NCI-H345 treated with DMSO at 0.1 percent for 48 hours (cell line): ENCODE measurements at regions not wholly inside any gene's neighbourhood (a gene's known extent, or its start where the extent isn't known, plus 50 kb on each side); places are given as distances from the start of the nearest gene placed in this dataset.

Source experiments
- DNase-seq: peaks from one replicate; lab custom pipeline; 2025; ENCODE audit not compliant: unreplicated experiment; lab: John Stamatoyannopoulos, UW

DNA sequence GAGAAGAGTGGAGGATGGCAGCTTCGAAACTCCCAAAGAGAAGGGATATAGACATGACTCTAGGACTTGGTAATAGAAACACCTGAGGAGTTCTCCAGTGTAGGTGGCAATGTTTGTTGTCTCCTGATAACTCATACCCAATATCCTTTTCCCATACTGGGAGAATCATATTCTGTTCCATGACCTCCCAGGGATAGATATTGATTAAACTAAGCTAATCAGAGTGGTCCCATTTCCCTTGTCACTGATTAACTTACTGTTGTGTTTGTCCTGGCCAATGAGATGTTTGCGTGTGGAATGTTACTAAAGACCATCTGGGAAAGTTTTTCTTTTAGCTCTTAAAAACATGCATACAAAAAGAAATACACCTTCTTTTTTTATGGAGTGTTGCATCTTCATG lies 85.6 kb downstream of the RPL22L1 start:
- DNase-seq: no peak

DNA sequence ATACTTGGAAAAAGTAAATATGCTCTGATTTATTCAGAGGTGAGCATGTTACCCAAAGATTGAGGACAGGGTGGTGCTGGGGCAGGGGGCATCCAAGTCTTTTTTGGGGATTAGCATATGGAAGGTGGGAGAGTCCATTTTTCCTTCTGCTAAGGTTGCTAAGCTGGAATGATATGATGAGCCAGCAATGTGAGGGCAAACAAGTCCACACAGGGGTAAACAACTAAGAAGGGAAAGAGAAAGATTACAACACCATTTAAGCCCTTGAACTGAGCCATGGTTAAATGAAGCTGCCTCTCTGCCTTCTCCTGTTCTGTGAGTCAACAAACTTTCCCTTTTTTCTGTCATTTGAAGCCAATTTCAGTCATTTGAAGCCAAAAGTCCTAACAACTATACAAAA lies 89.0 kb downstream of the RPL22L1 start:
- DNase-seq: no peak

DNA sequence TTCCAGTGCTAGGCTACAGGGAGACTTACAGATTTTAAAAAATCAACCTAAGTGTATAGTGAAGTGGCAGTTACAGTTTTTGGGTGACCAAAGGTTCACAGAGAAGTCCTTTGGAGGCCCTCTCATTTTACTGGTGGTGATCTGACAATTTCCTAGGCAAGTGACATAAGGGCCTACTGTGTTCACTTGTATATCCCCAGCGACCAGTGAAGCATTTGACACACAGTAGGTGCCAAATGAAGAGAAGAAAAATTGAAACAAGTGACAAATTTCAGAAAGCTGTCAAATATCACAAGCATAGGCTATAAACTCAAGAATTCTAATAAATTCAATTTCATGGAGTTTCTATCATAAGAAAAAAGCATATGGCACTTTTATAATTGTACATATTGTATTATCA lies 89.5 kb downstream of the RPL22L1 start:
- DNase-seq: no peak

DNA sequence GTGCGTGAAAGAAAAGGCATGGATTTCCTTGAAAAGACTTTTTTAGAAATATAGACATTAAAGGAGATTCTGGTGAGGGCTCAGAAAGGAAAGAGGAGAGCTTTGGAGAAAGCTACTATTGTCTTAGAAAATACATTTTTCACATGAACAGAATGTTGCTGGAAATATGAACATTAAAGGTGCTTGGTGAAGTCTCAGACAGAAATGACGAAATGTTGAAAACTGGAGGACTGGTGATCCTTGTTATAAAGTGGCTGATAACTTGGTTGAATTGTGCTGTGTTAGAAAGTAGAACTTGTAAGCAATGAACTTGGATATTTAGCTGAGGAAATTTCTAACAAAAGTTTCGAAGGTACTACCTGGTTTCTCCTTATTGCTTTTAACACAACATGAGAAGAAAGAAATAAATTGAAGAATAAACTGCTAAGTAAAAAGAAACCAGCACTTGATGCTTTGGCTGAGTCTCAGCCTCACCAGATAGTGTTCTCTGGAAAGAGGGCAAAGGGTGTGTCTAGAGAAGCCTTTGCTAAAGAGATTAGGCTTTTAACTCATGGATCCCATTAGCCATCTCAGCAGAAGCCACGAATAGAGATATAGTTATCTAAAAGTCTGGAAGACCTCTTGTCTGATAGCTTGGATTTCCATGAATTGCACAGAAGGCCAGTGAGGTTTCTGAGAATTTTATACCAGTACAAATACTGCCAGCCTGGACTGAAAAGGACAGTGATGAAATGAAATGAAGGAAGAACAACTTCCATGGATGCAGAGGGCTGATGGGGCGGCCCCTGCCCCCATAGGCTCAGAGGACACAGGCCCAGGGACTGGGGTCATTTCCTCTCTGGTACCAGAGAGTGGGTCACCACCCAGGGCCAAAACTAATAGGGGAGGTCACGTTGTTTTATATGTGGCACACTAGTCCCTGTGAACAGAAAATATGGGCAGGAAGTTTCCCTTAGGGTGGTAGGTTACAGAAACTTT lies 91.5 kb downstream of the RPL22L1 start:
- DNase-seq: no peak

DNA sequence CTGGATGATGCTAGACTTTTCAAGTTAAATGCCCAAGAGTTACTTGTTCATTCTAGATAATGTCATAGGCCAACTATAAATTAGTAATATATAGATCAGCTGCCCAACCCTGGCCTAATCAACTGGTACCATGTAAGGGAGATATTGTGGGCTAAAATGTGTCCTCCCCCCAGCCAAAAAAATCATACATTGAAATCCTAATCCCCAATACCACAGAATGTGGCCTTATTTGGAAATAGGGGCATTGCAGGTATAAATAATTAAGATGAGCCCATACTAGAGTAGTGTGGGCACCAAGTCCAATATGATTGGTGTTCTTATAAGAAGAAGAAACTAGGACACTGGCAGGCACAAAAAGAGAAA lies 92.5 kb downstream of the RPL22L1 start:
- no peak for DNase-seq

DNA sequence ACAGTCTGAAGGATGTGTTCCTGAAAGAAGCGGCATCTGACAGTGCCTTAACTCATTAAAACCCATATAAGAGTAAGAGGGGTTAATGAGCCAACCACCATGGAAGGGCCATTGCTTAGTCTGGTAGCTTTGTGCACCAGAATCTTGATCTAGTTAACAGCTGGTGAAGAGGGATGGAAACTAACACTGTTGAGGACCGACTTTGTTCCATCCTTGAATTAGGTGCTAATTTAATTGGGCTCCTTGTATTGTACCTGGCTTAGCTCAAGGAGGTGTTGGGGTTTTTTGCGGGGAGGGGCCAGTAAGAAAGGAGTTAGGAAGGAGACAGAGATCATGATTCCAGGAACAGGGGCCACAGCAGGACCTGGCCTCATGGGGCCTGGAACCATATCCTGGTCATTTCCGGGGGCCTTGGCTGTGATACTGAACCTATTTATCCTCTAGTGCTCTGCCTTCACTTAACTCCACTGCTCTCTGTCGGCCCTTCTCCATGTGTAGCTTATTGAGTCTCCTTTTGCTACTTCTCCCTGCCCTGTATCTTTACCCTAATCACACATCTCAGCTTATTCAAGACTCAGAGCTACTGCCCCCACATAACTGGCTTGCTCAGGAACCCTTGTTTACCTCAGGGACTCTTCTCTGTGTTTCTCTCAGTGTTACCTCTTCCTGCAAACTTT lies 93.0 kb downstream of the RPL22L1 start:
- DNase-seq: no peak

DNA sequence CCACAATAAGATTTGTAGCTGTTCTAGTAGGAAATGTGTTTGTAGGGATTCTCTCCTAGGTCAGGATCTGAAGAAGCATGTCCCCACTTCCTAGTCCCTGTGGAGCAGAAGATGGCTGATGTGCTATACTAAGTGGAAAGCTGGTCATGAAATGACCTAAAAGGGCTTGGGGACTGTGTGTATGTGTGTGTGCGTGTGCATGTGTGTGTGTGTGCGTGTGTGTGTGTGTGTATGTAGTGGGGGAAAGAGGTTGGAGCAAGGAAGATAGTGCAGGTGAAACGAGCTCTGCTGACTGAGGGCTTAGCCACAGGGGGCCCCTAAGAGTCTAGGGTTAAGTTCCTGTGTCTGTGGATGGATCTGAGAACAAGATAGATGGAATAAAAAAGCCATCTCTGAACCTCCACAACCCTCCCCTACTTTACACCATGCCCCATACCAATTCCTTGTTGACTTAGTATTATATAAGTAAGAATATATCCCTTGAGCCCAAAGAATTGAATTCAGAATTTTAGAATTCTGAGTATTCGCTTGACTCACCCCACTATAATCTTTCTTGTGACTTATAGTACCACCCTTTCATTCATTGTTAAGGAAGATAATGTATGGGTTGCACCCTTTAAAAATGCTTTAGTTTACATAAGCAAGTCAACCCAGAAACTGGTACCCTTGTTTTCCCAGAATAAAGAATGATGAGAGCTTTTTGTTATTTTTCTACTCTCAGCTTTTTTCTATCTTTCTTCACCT lies 96.1 kb downstream of the RPL22L1 start:
- no peak for DNase-seq

DNA sequence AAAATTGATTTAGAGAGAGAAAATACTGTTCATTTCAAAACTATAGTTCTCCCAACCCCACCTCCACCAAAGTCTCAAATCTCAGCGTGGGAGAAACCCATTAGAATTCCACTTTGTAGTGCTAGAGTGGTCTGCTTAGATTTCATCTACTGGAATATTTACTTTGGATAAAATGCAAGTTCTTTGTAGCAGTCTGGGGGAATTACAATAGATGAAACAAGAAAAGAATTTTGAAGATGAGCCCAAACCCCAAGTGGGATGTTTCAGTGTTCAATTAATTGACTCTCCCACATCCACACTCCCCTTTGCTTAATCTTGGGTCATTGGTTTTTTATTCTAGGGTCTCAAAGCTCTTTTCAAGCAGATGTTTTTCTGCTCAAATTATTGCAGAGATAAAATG lies 97.8 kb downstream of the RPL22L1 start:
- no peak for DNase-seq

DNA sequence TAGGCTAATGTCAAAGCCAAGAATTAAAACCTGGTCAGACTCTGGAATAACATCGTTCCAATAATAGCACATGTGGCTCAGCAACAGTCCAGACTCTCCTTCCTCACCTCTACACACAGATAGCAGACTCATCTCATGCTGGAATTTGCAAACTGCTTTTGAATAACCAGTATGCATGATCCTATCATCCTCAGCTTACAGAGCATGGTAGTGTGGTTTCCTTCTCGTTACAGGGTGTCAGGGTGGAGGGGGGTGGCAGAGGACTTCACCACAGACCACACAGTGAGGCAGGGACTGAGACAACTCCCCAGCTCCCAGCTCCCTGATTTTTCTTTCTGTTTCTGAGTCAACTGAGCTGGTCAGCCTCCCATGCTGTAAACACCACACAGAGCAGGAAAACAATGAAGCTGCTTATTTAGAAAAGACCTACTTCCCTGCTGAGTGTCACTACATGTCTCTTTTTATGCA lies 101.6 kb downstream of the RPL22L1 start:
- no peak for DNase-seq

DNA sequence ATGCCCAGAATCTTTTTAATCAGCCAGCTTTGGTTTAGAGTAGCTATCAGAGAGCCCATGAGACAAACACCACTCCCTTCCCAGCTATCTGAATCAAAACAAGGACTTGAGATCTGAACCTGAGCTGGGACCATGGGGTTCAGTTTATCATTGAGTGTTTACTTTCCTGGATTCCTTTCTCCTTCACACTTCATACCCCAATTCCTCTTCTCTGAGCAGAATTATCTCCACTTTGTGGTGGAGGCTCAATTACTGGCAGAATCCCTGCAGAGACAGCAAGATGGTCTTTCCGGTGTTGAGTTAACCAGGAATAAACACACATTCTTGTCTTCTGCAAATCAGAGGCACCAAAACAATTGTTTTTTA lies 102.4 kb downstream of the RPL22L1 start:
- DNase-seq: no peak

DNA sequence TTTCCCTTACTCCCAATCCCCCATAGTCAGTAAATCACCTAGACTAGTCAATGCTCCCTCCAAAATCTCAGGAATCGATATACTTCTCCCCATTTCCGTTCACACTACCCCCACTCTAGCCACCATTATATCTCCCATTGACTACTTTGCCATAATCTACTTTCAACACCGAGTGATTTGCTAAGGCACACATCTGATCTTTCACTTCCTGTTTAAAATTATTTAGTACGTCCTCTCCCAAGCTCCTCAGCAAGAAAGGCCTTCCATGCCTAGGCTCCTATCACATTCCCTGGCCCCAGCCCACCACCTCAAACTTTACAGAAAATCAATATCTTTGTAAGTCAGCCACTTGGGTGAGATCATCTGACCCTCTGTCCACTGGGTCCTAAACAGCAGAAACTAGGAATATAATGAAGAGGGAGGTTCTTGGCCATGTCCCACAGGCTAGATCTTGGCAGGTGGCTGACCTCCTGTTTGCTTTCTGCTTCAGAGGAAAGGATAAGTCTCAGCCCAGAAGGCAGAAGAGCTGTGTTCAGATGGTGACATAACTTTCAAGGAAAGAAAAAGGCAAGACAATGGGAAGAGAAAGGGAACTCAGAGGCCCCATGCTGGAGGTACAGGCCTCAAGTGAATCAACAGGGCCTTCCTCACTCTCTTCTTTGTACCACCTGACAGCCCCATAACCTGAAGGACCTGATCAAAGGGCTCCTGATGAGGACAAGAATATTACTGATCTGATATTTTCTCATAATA lies 103.0 kb downstream of the RPL22L1 start:
- DNase-seq: no peak

DNA sequence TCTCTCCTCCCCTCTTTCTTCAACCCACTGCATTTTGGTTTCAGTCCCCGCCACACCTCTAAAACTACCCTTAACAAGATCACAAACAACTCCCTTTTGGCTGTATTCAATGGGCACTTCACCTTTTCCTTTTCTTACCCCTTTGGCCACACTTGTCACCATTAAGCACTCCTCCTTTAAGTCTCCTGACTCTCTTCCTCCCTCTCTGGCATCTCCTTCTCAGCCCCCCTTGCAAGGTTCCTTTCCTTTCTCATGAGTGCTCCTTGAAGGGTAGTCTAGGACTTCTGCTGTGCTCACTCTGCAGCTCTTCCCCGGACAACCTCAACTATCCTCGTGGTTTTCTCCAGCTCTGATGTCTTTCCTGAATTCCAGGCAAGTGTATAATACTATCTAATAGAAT lies 103.7 kb downstream of the RPL22L1 start:
- no peak for DNase-seq

DNA sequence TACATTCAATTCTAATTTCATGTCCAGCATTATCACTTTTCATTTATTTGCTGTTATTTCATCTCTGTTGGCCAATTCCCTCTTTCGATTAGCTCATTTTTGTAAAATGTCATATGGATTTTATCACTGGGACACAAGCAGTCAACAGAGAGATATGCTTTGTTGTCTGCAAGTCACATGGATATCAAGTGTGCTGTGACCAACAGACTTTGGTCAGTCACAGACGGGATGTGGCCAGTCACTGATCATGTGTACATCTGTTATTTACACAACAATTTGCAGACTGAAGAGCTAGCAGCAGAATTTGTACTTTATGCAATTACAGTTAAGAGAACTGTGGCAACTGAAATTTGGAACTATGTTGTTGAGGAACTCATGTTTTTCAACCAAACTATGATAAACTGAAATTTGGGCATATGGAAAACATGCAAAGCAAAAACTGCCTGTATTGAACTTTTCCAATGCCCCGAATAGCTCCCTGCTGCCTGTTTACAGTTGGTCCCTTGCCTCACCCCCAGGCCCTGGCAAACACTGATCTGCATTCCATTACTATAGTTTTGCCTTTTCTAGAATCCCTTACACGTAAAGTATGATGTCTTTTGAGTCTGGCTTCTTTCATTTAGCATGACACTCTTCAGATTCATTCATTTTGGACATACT lies 104.4 kb downstream of the RPL22L1 start:
- no peak for DNase-seq

DNA sequence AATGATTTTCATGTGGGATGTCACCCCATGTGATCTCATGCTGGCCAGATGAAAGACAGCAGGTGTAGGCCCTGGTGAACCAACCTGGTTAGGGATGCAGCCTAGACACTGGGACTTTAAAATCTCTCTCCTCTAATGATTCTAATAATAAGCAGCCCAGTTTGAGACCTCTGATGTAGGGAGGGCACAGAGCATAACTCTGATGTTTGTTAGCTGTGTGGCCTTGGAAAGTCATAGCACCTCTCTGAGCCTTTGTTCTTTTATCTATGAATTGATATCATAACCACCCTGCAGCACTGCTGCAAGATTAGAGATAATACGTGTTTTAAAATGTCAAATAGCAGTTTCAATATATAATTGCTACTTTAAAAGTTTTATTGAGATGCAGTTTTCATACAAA lies 106.0 kb downstream of the RPL22L1 start:
- DNase-seq: no peak

DNA sequence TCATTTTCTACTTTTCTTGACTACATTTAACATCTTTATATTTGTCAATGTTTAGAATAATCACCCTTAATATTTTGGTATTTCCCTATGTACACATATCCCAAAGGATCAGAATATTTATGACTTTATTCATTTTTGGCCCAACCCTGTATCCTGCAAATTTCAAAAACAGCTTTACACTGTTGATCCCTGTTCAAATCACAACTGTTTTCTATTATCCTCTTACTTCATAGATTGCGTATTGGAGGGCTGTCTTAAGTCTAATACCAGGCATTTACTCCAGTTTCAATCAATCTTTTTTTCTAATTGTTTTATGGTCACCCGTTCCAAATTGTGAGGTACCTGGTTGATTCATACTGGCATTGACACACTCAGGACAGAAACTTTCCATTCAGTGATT lies 107.9 kb downstream of the RPL22L1 start:
- no peak for DNase-seq

DNA sequence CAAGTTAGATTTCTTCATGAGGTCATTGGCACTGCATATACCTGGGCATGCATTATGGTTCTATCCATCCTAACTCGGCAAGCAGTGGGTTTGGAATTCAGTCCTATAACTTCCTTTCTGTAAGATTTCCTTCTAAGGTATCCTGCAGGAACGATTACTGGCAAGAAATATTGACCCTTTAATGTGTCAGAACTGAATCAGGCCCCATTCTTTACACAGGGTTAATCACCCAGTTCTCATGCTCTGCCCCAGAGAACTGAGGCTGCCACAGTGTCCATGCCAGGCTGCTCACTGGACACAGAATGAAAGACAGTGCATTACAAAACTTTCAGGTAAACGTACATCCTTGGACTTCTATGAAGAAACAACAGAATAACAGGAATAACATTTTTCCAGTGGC lies 108.9 kb downstream of the RPL22L1 start:
- DNase-seq: no peak

DNA sequence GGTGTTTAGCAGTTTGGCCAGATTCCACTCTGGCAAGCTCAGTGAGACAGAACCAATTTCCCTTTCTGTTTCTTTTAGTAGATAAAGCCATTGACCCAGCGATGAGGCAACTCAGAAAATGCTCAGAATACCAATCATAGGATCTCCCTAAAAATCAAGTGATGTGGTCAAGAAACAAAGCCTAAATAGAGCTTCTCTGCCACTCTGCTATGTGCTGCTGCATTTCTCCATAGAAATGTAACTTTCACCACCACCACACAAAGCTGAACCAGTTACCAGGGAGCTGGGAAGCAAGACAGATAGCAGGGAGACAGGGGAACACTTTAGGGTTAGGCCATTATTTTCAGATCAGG lies 109.8 kb downstream of the RPL22L1 start:
- DNase-seq: no peak

DNA sequence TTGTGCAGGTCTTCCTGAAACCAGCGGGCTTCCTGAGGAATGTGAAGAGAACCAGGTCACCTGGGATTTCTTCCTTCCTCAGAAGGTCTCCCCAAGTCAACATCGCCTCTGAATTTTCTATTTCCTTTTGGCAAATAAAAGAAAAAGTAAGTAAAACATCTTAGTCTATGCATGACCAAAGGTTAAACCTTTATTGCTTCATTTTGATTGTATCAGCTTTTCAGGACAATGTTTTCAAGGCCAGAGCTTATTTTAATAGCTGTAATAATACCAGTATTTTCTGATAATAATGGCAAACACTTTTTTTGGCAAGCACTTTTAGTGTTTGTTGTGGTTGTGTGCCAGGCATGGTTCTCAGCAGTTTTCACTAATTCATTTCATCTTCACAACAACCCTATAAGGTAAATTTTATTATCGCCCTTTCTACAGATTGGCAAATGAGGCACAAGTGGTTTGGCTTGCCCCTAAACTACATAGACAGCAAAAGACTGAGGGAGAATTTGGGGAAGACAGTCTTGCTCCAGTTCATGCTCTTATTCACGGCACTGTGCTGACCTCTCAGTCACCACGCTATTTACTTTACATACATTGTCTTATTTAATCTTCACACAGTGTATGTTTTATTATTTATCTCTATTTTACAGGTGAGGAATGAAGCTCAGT lies 110.4 kb downstream of the RPL22L1 start:
- DNase-seq: no peak

DNA sequence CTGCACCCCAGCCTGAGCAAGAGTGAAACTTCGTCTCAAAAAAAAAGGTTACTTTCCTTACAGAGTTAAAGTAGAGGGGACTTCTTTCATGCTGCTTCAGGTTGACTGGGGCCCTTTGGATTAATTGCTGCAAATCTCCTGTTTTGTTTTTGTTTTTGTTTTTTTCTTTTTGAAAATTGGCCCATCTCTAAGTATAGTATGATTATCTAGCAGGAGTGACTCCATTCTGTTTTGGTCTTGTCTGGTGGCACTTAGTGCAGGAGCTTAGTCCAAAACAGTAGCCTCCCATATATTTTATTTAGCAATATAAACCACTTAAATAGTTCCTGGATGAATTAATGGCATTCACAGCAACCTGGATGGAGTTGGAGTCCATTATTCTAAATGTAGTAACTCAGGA lies 113.0 kb downstream of the RPL22L1 start:
- DNase-seq: no peak

DNA sequence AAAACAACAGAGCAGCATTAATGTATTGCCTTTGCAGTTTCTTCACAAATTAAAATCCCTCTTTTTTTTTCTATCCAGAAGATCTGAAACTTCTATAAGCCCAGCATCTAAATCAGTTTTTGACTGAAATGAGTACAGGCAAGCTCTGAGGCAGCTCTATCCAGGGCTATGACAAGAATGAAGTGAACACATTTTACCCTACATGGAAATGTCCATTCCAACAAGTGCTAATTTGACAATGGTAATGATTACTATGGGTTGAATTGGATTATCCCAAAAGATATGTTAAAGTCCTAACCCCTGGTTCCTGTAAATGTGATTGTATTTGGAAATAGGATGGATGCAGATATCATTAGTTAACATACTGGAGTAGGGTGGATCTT lies 115.7 kb downstream of the RPL22L1 start:
- DNase-seq: no peak
